Tibial nerve (tissue), 4 donors: ENCODE measurements at regions not wholly inside any gene's neighbourhood (a gene's known extent, or its start where the extent isn't known, plus 50 kb on each side); places are given as distances from the start of the nearest gene placed in this dataset.

Source experiments
- DNase-seq, 2 donors: peaks; one replicate each; pipeline ENCODE4 v3.0.0-alpha.2; 2019; ENCODE audit warnings: low spot score in 2 of 2
- H3K27ac ChIP-seq, 4 donors: fragments of 200-600 bp; sonication (generic) in 3 of 4; one replicate each; pipeline ENCODE4 v1.5.1; 2017 to 2019; ENCODE audit warnings: mild to moderate bottlenecking in 1 of 4
- H3K27me3 ChIP-seq, 2 donors: fragments of 200-600 bp; sonication (generic) in 1 of 2; one replicate each; pipeline versions ENCODE4 v1.5.1 to v1.6.0; 2017 to 2019
- H3K36me3 ChIP-seq, 3 donors: fragments of 200-600 bp; sonication (generic); one replicate each; pipeline ENCODE4 v1.5.1; 2018 to 2019
- H3K4me1 ChIP-seq, 4 donors: fragments of 200-600 bp; sonication (generic) in 3 of 4; one replicate each; pipeline ENCODE4 v1.5.1; 2017 to 2019
- H3K4me3 ChIP-seq, 4 donors: fragments of 200-600 bp; sonication (generic) in 3 of 4; one replicate each; pipeline ENCODE4 v1.5.1; 2017 to 2019; ENCODE audit warnings: mild to moderate bottlenecking in 1 of 4, moderate library complexity in 1 of 4
- H3K9me3 ChIP-seq, 4 donors: fragments of 200-600 bp; sonication (generic) in 3 of 4; one replicate each; pipeline ENCODE4 v1.5.1; 2017 to 2019
- EP300 ChIP-seq, 2 donors: sonication (generic); formaldehyde crosslinking; IDR thresholded peaks; one replicate each; pipeline ENCODE4 v1.6.1; 2017; ENCODE audit warnings: antibody characterized with exemption in 2 of 2, mild to moderate bottlenecking in 1 of 2
- POLR2A ChIP-seq, 2 donors: fragments of 450-650 bp; IDR thresholded peaks; one replicate each; pipeline ENCODE4 v1.6.1; 2017; ENCODE audit warnings: antibody characterized with exemption in 2 of 2, mild to moderate bottlenecking in 2 of 2, moderate library complexity in 2 of 2
- WGBS, 2 donors: methylation state at CpG; one replicate each; pipeline ENCODE4 v1.1.5; 2018; 5-methylcytosine and 5-hydroxymethylcytosine counted together
- TF ChIP-seq, protein P1 (sequence below), 5 experiments: fragments of 200-600 bp in 3 of 5; fragments of 450-650 bp in 2 of 5; sonication (generic) in 3 of 5; IDR thresholded peaks; one replicate each; pipeline ENCODE4 v1.5.1; 2016 to 2019; ENCODE audit warnings: antibody characterized with exemption in 5 of 5, mild to moderate bottlenecking in 3 of 5, moderate library complexity in 2 of 5

DNA sequence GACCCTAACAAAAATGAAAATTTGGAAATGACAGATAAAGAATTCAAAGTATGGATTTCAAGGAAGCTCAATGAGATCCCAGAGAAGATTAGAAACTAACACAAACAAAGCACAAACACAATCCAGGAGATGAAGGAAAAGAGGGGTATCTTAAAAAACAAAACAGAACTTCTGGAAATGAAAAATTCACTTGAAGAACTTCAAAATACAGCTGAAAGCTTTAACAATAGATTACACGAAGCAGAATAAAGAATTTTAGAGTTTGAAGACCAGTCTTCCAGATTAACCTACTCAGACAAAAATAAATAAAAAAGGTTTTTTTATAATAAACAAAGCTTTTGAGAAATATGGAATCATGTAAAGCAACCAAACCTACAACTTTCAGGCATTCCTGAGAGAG, 671.8 kb upstream of the SLC39A10 start:
- DNase-seq, result no peak

GRCh38 chr2:194962254-194962653, 694.8 kb upstream of the SLC39A10 start:
- Histone ChIP-seq H3K27ac (no peak overlapping the region), H3K4me3 (no peak overlapping the region), H3K27me3 (no peaks in the 10 kb centered on the region), H3K4me1 (no peaks in the 10 kb centered on the region), H3K36me3 (no peaks in the 10 kb centered on the region), H3K9me3 (peaks cover 0 to 17% (median 0%) of the 10 kb centered on the region in 4 donors)
- DNase-seq, result no peak
- WGBS, 2 donors, result 88 to 89% methylated on average over 4 of the region's 4 CpGs
- TF ChIP-seq, protein P1, sequence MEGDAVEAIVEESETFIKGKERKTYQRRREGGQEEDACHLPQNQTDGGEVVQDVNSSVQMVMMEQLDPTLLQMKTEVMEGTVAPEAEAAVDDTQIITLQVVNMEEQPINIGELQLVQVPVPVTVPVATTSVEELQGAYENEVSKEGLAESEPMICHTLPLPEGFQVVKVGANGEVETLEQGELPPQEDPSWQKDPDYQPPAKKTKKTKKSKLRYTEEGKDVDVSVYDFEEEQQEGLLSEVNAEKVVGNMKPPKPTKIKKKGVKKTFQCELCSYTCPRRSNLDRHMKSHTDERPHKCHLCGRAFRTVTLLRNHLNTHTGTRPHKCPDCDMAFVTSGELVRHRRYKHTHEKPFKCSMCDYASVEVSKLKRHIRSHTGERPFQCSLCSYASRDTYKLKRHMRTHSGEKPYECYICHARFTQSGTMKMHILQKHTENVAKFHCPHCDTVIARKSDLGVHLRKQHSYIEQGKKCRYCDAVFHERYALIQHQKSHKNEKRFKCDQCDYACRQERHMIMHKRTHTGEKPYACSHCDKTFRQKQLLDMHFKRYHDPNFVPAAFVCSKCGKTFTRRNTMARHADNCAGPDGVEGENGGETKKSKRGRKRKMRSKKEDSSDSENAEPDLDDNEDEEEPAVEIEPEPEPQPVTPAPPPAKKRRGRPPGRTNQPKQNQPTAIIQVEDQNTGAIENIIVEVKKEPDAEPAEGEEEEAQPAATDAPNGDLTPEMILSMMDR (IDR thresholded peaks at IDR 0.05), result no peak
- TF ChIP-seq EP300 (IDR thresholded peaks at IDR 0.05) (no peak), POLR2A (IDR thresholded peaks at IDR 0.05) (no peak)

More for the DNA sequence above, 671.8 kb upstream of the SLC39A10 start:
- no peaks in the 10 kb centered on the region for H3K36me3 ChIP-seq
- TF ChIP-seq, protein P1 (IDR thresholded peaks at IDR 0.05), result no peak
- TF ChIP-seq POLR2A (IDR thresholded peaks at IDR 0.05) (no peak), EP300 (IDR thresholded peaks at IDR 0.05) (no peak)
- 66 to 73% methylated on average over 1 of the region's 1 CpG for WGBS, 2 donors
- no peaks in the 10 kb centered on the region for H3K4me1 ChIP-seq
- H3K9me3 ChIP-seq, result peaks cover 0 to 27% (median 6%) of the 10 kb centered on the region in 4 donors
- H3K4me3 ChIP-seq, result no peak overlapping the region
- H3K27me3 ChIP-seq, result no peaks in the 10 kb centered on the region
- H3K27ac ChIP-seq, result no peak overlapping the region

GRCh38 chr2:194954218-194954617, 702.8 kb upstream of the SLC39A10 start:
- DNase-seq, result no peak
- Histone ChIP-seq H3K36me3 (no peaks in the 10 kb centered on the region), H3K4me1 (no peaks in the 10 kb centered on the region), H3K4me3 (no peak overlapping the region), H3K9me3 (no peaks in the 10 kb centered on the region), H3K27me3 (no peaks in the 10 kb centered on the region), H3K27ac (no peak overlapping the region)
- TF ChIP-seq EP300 (IDR thresholded peaks at IDR 0.05) (no peak), POLR2A (IDR thresholded peaks at IDR 0.05) (no peak)
- TF ChIP-seq, protein P1 (IDR thresholded peaks at IDR 0.05), result no peak
- 71 to 78% methylated on average over 2 of the region's 2 CpGs for WGBS, 2 donors

DNA sequence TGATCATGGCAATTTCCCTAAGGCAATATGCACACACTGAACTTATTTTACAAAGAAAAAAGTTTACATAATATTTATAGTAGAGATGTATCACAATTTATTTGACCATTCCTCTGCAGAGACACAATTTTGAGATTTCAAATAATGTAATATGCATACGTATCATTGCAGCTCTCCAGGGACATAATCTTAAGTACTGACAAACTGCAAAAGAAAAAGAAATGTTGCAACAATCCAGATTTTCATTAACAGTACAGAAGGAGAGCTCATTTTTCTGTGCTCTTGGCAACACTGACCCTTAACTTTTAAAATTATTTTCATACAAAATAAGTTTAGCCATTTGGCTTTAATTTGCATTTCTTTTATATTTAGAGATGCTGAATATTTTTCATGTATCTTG, 710.2 kb upstream of the SLC39A10 start:
- Histone ChIP-seq H3K9me3 (no peaks in the 10 kb centered on the region), H3K27ac (no peak overlapping the region), H3K36me3 (no peaks in the 10 kb centered on the region), H3K4me3 (no peak overlapping the region), H3K27me3 (no peaks in the 10 kb centered on the region), H3K4me1 (no peaks in the 10 kb centered on the region)
- TF ChIP-seq, protein P1 (IDR thresholded peaks at IDR 0.05), result no peak
- TF ChIP-seq POLR2A (IDR thresholded peaks at IDR 0.05) (no peak), EP300 (IDR thresholded peaks at IDR 0.05) (no peak)
- 54 to 57% methylated on average over 1 of the region's 1 CpG for WGBS, 2 donors
- no peak for DNase-seq

- TF ChIP-seq, protein P1 (IDR thresholded peaks at IDR 0.05), result no peak
- TF ChIP-seq EP300 (IDR thresholded peaks at IDR 0.05), result no peak
- no peak for TF ChIP-seq POLR2A (IDR thresholded peaks at IDR 0.05)
- H3K9me3 ChIP-seq, result peaks cover 0 to 4% (median 0%) of the 10 kb centered on the region in 4 donors
- no peak overlapping the region for H3K4me3 ChIP-seq
- no peak for DNase-seq
- H3K4me1 ChIP-seq, result no peaks in the 10 kb centered on the region
- H3K27me3 ChIP-seq, result no peaks in the 10 kb centered on the region
- WGBS, 2 donors, result 71 to 74% methylated on average over 2 of the region's 2 CpGs
- no peak overlapping the region for H3K27ac ChIP-seq
- no peaks in the 10 kb centered on the region for H3K36me3 ChIP-seq
Observed at GRCh38 chr2:194938066-194938465, 719.0 kb upstream of the SLC39A10 start.
